GM21528 (cell line): ENCODE measurements at regions not wholly inside any gene's neighbourhood (a gene's known extent, or its start where the extent isn't known, plus 50 kb on each side); places are given as distances from the start of the nearest gene placed in this dataset.

Source experiments
- ATAC-seq: cut with Tn5 transposase; IDR thresholded peaks from one replicate; pipeline ENCODE4 v1.9.1; 2021; ENCODE audit warnings: mild to moderate bottlenecking, moderate library complexity; ENCODE audit not compliant: unreplicated experiment, low FRiP score

DNA sequence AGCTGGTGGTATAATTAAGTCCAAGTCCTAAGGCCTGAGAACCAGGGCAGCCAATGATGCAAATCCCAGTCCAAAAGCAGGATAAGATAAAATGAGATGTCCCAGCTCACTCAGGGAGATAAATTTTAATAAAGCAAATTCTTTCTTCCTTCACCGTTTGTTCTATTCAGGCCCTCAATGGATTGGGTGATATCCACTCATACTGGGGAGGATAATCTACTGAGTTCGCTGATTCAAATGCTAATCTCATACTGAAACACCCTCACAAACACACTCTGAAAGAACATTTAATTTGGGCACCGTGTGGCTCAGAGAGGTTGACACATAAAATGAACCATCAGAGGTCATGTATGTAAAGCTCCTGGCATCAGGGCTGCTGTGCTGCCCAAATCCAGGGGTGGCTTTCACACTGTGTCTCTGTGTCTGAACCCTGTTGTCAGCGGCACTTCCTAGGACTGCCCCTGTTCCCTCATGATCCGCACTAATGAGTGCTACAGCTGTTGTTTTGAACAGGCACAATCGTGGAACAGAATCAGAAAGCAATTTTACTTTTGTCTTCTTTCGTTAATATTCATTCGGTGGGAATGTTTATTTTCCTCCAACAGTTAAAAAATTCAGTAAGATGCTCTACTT, 428.5 kb upstream of the FBXO33 start:
- no peak for ATAC-seq

DNA sequence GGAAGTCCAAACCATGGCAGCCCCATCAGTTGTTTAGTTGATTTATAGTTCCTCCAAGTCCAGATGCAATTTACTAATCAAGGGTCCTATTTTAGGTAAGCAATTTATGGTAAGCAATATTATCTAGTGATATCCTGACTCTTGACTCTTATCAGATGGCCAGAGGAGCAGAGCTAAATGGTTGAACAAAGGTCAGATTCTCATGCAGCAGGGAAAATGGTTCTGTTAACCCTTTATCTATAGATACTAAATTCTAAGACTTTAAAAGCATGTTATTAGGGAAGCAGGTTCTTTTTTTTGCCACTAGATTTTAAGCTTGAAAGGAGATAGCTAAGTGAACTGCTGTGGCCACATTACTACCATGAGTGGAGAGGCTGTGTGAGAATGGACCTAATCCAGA, 427.1 kb upstream of the FBXO33 start:
- no peak for ATAC-seq

DNA sequence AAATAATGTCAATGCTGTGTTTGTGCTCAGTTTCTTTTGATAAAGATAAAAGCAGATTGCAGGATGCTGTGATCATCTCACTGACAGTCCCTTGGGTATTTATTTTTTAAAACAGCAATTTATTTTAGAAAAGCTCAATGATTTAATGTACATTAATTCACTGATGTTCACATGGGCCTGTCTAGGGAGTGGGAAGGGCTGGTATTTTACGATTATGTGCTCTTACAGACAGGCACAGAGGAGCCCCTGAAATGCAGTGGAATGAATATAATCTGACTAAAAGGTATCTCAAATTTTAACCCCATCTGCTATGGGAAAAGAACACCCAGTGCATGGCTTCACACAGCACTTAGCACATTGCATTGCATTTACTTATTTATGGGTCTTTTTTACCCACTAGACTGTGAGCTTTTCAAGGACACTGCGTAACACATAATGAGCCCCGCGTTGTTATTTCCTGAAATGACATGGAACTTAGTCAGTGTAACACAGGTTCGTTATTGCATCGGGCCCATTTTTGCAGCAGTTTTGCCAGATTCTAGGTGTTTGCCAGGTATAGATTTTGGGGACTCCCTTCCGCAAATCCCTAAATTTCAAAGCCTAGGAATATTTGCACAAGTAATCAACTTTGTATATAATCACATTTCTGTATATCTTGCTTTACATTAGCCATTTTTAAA, 425.3 kb upstream of the FBXO33 start:
- no peak for ATAC-seq

DNA sequence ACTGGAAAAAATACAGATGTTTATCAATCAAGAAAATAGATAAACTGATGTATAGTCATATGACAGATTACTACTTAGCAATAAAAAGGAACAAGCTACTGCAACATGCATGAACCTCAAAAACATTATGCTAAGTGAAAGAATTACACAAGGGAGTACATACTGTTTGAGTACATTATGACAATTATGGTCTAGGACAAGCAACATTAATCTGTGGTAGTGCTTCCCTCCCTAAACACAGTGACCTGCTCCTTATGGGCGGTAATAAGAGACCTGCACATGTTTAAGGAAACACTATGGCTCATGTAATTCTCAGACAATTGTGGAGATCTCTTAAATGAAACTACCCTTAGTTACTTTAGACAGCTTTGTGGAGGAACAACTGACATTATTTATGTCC, 421.2 kb upstream of the FBXO33 start:
- ATAC-seq: no peak

DNA sequence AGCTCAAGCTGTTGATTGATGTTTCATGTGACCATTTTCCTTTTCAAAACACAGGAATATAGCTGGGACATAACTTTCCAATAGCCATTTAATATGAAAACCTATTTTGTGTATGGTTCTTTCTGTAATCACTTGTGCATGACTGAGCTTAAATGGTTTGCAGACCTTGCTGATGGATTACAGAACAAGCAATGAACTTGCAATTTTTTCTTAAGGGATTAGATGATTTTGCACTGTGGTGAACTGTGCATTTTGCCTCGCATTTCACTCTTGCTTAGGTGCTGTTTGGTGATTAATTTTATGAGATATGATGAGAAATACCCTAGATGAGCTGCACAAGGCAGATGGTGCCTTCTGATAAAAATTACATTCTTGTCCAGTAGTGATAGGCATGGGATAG, 419.0 kb upstream of the FBXO33 start:
- ATAC-seq: no peak

DNA sequence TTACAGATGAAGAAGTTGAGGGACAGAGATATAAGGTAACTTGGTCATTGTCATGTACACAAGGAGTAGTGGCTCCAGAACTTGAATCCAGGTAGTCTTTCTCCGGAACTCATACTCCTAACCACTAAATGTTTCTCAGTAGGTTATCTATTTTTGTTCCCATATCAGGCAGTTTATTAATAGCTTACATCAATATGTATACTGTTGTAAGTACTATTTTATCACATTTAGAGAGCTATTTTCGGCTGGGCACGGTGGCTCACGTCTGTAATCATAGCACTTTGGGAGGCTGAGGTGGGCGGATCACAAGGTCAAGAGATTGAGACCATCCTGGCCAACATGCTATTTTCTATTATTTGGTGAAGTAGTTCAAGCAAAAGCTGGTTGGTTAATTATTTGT, 415.6 kb upstream of the FBXO33 start:
- ATAC-seq: no peak

DNA sequence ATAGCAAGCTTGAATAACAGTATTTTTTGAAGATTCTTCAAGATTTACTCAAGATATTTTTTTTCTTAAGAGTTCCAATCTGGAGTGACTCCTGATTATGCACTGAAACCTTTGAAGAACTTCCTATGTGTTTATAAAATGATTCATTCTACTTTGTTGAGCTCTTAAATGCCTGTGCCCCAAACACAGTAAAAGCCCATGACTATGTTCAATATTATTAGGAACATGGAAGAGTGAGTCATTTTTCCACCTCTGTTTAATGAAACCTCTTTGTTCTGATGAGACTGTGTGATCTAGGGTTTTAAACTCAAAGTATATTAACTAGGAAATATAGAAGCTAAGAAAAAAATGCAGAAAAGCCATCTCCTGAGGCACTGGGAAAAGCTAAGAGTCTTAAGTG, 415.0 kb upstream of the FBXO33 start:
- no peak for ATAC-seq

DNA sequence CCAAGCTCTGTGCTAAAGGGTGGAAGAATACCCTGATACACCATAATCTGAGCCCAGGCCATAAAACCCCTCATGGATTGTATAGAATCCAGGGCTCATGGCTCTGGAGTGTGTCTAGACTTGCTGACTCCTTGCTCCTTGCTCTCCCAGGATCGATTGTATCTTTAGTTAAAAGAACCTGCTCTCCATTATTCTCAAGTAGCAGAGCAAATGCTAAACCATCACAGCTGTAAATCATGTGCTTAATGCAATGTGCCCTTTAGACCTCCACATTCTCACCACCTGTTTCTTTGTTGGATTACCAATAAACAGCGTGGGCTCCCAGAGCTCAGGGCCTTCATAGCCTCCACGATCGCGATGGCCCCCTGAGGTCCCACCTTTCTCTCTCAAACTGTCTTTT, 411.6 kb upstream of the FBXO33 start:
- no peak for ATAC-seq

DNA sequence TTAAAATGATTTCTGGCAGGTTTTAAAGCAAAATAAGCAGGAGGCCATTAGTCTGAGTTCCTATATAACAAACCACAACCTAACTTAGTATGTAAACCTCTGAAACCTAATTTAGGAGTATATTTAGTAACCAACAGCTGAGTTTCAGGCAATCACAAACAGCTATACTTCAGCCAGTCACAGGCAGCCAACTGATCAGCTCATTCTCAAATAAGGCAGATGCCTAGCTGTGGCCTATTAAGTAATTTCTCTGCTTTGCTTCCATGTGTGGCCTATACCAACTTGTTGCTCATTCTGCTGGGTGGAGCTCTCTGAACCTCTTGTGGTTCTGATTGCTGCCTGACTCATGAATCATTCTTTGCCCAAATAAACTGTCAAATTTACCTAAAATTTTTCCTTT, 408.9 kb upstream of the FBXO33 start:
- peak; percentile 47 for ATAC-seq

DNA sequence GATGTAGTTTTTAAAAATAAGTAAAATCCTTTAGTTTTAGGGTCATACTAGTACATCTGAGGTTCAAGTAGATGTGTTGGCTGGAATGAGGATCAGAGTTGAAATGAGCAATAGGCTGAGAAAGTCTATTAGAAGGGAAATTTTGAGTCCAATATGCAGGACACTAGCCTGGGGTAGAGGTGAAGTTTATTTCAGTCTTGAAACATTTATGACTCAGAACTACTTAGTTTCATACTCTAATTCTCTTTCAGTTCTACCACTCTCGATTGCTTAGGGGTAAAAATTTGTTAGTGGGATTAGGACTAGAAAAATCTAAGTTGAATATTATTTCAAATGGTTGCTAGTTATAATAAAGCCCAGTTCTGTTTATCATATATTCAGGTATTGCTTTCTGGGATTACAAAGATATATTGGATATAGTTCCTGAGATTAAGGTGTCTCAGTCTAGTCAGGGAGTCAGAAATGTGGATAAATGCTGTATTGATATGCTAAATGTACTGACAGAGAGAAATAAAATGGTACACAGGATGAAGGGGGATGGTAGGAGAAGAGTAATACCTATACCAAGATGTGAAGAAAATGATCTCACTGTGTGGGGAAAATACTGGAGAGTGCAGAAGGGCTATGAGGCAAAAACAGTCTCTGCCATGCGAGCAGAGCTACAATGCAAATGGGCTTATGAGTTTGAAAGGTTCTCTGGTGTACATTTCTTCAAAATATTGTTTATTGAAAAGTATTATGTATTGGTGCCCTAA, 395.8 kb upstream of the FBXO33 start:
- ATAC-seq: peak; percentile 98

DNA sequence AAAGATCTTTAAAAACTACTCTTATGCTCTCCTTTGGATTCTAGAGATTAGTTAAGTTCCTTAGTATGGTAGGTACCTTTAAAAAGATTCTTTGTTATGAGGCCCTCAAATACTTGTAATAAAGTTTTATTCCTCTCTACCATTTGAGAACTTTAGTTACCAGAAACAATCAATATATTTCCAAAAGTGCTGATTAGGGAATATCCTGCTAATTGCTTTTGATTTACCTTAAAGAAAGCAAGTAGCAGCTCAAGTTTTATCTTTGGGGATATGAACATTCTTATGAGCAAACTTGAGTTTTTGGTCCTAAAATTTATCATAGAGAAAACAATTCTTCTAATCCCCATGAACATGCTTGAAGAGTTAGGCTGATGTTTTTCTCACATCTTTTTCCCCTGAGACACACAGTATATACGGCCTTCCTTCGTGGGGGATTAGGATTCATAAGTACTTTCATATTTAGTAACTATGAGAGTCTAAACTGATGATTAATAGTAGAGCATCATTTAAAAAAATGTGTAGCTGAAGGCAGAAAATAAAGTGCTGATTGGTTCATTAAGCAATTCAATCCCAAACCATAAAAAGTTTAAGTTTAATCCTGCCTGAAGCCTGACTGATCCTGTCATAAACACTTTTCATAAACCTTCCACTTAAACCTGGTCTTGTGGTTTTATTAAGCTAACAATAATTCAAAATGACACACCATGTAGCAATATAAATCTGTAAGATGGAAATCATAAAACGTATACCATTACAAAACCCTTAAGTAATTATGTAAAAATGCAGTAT, 380.5 kb upstream of the FBXO33 start:
- no peak for ATAC-seq

DNA sequence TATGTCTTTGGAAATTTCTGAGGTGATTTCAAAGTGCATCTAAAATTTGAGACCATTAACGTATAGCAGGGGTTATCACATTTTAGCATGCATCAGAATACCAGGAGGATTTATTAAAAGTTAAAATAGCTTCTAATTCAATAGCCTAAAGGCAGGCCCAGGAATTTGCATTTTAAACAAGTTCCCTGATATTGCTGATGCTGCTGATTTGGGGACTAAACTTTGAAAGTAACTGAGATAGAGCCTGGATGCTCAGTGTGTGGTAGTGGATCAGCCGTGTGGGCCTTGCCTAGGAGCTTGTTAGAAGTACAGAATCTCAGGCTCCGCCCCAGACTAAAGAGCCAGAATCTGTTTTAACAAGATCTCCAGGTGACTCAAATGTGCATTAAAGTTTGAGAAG, 375.0 kb upstream of the FBXO33 start:
- no peak for ATAC-seq

DNA sequence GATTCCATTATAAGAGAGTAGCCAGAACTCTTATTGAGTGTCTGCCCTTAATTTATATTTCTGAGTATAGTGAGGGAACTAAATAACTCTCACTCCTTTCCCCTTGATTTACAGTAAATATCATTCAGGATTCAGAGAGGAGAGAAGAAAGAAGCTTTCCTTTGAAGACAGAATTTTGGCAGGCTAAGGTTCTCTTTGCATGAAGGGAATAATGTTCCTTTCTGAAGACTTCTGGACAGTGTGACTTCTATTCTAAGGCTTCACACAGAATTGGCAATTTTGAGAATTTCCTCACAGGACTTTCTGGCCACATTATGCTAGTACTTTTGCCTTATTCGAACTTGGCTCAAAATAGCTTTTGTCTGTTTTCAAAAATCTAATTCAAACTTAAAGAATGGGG, 352.2 kb upstream of the FBXO33 start:
- no peak for ATAC-seq

DNA sequence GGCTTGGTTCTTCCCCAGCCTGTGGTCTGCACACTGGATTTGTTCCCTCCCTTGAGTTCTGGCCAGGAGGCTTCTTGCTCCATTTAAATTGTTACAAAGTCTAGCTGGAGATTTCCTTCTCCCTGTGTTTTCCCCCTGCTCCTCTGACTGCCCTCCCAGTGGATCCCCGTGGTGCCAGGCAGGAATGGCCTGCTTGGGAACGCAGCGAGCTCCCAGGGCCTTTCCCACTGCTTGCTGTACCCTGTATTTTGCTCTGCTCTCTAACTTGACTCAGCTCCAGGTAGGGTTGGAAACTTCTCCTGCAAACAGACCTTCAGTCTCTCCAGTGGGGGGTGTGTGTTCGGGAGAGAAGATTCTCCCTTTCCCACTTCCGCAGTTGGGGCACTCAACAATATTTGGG, 349.2 kb upstream of the FBXO33 start:
- no peak for ATAC-seq

DNA sequence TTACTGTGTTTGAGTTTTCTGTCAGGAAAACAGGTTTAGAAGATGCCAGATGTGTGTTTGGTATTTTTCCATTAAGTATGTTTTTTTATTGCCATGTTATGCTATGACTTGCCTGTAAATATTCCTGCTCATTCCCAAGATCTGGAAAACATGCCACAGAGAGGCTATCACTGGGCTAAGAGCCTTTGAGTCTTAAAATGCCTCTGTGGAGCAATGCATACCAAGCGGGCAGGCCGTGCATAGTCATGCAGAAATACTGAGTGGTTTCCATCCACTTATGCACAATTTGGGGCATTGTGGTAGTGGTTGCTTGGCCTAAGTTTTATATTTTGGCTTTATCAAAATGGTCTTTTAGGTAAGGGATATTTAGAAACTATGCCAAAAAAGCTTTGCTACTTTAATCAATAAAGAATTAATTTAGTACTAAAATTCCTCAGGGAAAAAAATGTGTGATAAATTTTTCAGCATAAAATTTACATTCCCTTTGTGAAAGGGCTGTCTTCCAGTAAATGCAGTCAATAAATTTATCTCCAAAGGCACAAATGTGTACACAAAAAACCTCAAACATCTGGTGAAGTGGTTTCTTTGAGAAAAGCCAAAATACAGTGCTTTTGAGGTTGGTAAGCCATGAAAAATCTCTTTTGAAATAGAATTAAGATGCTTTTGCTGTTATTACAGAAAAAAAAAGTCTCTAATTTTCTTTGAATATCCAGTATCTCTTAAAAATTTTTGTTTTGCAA, 341.3 kb upstream of the FBXO33 start:
- ATAC-seq: no peak

DNA sequence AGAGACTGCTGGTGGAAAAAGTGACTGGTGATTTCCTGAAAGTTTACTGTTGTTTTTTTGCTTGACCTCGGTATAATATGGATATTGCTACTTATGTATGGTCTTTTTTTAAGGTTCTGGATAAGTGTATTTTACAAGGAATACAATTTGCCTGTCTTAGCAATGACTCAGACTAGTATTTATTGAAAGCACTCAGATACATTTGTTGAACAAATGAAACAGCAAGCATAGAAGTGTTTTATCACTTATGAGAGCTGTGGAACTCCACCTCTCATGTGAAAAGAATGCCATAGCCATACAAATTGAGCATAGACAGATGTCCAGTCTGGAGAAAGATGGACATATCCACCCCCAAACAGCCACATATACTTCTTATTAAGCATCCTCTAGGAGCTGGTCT, 340.4 kb upstream of the FBXO33 start:
- no peak for ATAC-seq

DNA sequence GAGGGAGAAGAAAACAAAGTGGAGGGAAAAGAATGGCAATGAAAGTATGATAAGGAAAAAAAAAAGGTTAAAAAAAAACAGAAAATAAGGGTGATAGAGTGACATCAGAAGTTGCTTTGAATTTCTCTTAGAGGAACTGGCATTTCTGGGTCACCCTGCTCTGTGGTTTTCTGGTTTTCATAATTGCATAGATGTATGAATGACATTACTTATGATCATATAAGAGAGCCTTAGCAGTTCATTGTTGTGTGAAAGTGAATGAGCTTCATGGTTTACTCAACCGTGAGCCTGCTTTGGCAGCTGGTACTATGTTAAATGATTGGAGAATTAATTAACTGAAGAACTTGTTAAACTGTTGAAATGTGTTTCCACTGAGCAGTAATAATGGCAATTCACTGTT, 336.4 kb upstream of the FBXO33 start:
- no peak for ATAC-seq

DNA sequence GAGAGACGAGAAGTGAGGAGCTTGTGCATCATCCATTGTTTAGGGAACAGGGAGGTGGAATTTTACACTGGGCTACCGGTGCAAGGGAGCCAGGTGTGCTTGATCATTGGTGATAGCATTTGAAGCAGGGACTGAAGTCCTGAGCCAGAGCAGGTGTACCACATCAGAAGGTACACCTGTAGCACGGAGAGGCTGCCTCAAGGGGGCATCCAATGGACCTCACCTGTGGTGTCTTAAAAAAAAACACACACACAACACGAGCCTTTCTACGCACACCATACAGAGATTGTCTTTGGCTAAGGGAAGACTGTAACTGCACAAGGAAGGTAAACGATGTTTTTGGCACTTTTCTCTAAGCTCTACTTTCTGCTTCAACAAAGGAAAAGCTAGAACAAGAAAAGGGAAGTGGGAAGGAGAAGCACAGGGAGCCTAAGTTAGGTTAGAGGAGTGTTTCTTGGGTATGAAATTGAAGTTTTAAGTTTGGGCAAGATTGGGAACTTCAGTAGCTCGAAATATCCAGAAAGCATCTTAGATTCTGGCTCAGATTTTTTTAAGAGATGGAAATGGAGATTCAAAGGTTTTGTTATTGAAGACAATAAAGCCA, 334.3 kb upstream of the FBXO33 start:
- ATAC-seq: no peak

DNA sequence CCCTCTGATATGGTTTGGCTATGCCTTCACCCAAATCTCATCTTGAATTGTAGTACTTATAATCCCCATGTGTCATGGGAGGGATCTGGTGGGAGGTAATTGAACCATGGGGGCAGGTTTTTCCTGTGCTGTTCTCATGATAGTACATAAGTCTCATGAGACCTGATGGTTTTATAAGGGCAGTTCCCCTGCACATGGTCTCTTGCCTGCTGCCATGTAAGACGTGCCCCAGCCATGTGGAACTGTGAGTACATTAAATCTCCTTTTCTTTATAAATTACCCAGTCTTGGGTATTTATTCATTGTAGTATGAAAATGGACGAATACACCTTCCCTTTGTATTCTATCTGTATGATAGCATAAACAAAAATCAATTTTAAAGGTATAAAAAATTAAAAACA, 333.4 kb upstream of the FBXO33 start:
- ATAC-seq: no peak

DNA sequence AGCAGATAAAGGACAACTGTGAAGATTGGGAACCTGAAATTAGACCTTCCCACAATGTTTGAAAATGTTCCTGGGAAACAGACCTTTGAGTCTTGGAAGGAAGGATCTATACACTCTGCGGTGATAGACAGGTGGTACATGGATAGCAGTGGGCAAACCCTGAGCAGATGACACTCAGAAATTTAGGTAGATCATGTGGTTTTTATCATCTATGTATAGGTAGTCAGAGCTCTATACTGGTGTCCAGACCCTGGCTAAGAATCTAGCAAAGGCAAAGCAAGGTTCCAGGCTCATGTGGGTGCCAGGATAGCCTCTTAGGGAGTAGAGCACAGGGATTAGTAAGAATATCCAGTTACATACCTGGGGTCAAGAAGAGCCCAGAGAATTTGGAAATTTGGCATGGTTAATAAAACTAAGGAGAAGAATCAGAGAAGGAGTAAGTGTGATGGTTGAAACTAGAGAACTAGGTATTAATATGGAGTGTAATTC, 331.2 kb upstream of the FBXO33 start:
- ATAC-seq: peak; percentile 64
